HG03175 (cell line): ENCODE measurements at regions not wholly inside any gene's neighbourhood (a gene's known extent, or its start where the extent isn't known, plus 50 kb on each side); places are given as distances from the start of the nearest gene placed in this dataset.
"Not testable (repeated sequence)": the region's sequence is repeated elsewhere in the genome, so short reads cannot be mapped to it uniquely, and the experiment has no call there.

ENCODE experiments used
- ATAC-seq: cut with Tn5 transposase; IDR thresholded peaks from one replicate; pipeline ENCODE4 v1.9.1; 2021; ENCODE audit warnings: mild to moderate bottlenecking, moderate library complexity; ENCODE audit not compliant: unreplicated experiment

DNA sequence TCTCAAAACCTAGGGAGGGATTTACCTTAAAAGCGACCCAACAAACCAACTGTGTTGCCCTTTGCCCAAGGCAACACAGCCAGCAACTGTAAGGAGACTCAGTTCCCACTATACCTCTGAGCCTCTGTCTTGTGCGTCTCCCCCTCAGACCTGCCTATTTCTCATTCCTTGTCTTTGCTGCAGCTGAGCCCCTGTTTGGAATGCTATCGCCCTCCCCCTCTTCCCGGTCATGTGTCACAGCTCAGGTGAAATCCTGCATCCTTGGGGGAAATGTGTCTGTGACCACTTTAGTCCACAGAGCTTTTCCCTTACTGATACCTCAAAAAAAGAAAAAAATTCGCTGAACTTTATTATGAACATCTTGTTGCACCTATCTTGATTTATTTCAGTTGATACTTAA lies 52.0 kb upstream of the LRIG1 start:
- no peak for ATAC-seq

DNA sequence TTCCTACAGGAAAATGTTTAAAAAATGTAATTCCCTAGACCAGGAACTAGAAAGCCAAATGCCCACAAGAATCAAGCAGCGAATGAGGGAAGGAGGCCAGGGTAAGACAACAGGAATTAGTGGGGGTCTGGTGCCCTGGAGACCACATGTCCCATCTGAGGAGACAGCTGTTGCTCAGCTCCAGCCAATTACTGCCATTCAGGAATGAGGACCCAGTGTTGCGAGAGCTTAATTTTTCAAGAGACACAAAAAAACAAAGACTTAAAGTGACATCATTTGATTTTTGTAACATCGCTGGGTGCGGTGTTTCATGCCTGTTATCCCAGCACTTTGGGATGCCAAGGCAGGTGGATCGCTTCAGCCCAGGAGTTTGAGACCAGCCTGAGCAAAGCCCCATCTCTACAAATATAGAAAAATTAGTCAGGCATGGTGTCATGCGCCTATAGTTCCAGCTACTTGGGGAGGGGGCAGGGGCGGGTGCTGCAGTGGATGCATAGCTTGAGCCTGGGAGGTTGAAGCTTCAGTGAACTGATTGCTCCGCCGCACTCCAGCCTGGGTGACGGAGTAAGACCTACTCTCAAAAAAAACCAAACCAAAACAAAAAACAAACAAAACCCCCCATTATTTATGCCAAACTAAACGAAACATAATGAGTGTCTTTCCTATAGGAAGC lies 52.8 kb upstream of the LRIG1 start:
- no peak for ATAC-seq

DNA sequence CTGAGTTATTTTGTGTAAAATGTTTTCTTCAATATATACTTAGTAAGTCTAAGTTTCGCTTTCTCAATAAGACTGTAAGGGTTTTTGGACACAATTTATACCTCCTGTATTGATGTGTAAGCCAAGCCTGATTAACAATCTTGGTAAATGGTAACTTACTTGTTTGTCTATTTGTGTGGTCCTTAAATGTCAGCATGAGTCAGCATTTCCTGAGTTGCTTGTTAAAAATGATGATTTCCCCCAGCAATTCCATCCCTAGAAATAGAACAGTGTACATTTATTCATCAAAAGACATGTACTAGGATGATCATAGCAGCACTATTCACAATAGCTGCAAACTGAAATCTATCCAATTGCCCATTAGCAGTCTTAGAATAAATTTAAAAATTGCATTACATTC lies 53.4 kb upstream of the LRIG1 start:
- no peak for ATAC-seq

DNA sequence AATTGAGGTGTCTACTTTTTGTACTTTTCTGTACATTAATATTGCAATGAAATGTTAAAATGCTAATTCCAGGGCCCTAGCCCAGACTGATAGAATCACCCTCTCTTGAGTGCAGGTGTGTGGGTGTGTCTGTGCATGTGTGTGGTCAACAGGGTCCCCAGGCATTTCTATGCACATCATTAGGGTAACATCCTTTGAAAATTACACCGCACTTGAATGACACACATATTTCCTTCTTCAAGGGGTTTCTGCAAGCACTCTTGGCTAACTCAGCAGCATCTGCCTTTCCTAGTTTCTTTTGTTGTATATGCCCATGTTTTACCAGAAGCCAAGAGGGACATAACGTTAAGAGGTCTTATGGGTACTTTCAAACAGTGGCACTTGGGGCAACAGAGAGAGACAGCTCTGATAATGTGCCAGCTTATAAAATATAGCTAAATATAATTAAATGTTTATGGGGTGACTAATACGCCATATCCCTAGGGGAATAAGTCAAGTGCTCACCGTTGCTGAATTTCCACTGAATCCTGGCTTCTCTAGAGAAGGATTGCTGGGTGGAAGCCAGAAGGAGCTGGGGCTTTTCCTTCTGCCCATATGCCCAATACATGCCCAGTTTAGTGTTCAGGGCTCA lies 54.5 kb upstream of the LRIG1 start:
- no peak for ATAC-seq

DNA sequence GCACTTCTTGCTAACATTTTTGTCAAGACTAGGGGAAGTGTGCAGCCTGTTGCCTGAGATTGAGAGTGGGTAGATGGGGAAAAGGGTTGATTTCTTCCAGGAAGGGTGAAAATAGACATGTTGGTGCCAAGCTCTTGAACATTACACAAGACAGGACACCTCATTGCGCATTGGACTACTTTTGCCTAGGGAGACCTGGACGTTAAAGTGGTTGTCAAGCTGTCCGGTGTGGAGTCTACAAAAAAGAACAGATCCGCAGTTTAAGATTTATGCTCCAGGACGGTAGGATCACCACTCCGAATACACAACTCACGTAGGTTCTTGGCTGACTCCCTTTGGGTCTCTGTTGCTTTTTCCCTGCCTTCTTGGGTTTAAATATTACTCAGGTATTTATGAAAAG lies 56.3 kb upstream of the LRIG1 start:
- no peak for ATAC-seq

DNA sequence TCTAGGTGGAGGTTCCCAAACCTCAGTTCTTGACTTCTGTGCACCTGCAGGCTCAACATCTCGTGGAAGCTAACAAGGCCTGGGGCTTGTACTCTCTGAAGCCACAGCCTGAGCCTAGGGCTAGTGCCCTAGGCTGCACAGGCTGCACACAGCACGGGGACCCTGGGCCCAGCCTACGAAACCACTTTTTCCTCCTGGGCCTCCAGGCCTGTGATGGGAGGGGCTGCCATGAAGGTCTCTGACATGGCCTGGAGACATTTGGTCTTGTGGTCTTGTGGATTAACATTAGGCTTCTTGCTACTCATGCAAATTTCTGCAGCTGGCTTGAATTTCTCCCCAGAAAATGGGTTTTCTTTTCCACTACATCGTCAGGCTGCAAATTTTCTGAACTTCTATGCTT lies 59.1 kb upstream of the LRIG1 start:
- ATAC-seq, result not testable (repeated sequence)

DNA sequence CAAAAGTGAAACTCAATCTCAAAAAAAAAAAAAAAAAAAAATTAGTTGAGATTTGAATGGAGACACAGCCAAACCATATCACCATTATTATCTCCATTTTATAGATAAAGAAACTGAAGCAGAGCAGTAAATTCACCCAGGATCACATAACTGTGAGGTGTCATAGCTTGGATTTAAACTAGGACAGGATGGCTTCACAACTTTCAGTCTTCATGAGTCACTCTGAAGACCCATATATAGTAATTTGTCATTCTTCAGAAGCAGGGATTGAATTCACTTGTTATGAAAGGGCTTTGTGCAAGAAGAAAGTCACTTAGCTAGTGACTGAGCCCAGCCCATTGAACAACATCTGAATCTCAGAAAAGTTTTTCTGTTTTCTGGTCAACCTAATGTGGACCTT lies 60.5 kb upstream of the LRIG1 start:
- no peak for ATAC-seq

DNA sequence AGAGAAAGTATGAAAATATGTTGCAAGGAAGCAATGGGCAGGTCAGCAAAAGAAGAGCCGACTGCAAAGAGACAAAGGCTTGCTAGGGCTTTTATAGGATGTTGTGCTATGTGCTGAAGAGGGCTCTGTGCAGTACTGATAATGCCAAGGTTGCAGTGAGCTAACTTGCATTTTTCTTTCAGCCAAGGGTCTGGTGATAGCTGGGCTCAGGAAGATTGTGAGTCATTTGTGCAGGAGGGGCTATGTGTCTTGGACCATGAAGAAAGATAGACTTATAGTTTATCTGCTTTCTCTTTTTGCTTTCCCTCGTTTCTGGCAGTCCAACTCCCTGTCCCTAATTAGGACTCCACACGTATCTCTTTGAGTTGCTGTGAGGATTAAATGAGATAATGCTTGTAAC lies 64.5 kb upstream of the LRIG1 start:
- no peak for ATAC-seq

DNA sequence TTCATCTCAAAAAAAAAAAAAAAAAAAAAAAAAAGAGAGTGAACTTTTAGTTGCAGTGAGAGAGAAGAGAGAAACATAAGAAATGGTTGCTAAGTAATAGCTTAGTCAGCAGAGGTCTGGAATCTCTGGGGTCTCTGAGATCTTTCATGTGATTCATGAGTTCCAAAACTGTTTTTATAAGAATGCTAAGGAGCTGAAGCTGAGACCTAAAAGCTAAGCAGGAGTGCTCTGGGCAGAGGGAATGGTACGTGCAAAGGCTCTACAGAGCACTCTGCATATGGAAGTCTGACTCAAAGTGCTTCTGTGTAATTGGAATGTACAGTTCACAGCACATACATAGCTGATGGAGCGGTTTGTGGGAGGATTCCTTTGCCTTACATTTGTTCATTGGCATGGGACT lies 66.3 kb upstream of the LRIG1 start:
- no peak for ATAC-seq

DNA sequence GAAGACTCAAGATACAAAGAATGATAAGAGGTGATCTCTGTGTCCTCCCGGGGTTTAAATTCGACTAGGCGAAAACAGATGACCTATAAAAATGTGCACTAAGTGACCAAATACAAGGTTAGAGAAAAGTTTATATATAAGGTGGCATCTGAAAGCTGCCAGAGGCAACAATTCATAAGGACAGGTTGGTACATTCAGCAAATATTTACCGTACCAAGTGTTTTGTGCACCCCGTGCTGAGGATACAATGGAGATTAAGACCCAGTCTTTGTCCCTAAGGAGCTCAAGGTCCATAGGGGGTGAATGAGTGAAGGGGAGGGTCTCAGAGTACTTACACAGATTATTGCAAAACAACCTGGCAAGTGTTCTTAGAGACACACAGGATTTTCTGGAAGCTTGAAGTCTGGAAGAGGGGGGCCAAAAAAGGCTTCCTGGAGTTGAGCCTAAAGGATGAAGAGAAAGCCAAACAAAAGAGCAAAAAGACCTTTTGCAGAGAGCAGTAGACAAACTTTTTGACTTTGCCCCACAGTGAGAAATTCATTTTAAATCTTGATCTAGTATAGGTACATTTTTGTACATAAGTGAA lies 71.4 kb upstream of the LRIG1 start:
- no peak for ATAC-seq

DNA sequence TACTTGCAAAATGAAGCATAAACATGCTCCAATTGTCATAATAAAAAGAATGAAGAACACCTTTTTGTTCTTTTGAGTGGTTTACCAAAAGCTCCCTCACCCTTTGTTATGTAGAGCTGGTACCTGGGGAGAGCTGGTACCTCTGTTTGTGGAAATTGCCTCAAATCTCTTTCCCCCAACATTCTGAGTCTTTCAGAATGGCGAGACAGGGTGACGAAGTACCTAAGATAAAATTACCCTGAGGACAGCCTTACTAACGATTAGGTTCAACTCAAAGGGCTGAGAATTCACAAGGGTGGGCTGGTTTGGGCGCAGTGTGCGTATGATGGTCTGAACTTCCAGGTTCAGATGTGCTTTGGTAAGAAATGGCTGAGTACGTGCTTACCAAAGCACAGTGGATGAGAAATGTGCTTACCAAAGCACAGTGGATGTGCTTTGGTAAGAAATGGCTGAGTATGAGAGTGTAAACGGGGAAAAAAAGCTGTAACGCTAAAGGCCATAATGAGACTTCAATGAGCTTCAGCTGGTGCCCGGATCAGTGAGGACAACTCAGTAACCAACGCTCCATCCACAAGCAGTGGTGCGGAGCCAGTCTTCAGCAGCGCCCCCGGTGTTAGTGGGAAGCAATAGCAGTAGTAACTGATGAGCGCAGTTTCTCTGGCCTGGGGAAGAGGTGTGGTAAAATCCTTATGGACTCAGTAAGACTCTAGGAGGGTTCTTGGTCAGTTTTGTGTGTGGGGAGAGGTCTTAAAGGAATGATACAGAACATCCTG lies 72.3 kb upstream of the LRIG1 start:
- no peak for ATAC-seq

DNA sequence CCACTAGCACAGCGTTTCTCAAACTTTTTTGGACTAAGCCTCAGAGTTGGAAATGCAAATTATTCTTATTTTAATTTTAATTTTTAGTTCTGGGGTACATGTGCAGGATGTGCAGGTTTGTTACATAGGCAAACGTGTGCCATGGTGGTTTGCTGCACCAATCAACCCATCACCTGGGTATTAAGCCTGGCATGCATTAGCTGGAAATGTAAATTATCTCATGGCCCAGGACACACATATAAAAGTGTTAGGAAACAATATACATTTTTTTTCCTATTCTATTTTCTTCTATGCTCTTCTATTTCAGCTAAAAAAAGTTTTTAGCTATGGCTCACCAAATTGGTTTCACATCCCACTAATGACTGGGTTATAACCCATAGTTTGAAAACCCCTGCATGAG lies 73.3 kb upstream of the LRIG1 start:
- ATAC-seq, result no peak

DNA sequence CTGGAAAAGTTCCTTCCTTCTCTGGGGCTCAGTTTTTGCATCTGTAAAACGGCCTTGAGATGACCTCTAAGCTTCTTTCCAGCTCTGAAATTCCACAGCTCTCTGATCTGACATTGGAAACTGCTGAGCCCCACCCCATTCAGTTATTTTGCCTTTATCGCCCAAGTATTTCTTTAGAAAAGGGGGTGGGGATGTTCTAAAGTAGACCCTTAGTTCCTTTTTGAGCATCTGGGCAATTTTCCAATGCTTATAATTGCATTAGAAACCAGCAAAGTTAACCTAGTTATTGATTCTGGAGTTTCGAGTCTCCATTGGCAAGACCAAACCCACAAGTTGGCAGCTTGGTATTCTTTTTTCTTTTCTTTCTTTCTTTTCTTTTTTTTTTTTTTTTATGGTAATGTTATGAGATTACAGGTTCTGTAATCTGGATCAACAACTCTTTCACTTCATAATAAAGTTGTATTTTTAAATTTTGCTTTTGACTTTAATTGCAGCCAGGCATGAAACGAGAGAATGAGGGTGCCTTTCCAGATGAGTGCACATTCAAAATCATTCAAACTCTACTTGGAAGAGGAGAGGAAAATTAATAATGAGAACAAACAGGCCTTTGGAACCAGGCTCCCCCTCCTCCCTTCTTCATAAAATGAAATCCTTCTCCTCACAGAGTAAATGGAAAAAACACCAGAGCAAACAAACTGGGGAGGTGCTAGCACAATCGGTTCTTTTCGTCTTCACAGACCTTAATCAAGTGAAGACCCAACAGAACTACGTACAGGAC lies 76.8 kb upstream of the LRIG1 start:
- no peak for ATAC-seq

DNA sequence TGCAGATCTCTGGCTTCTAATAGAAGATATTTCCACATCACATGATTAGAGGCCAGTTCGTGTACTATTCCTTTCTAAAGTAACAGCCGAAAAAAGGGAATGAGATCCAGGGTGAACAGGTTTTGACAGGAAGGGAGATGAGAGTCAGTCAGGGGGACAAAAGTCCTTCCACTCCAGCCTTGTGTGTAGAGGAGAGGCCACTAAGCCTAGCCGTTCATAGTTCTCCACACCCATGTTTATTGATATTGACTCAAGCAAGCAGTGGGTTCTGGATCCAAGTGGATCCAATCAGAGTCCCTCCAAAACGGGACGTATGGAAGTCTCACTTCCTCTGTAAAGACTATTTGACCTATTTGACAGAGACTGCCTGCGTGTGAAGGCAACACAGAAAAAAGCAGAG lies 80.4 kb upstream of the LRIG1 start:
- no peak for ATAC-seq

DNA sequence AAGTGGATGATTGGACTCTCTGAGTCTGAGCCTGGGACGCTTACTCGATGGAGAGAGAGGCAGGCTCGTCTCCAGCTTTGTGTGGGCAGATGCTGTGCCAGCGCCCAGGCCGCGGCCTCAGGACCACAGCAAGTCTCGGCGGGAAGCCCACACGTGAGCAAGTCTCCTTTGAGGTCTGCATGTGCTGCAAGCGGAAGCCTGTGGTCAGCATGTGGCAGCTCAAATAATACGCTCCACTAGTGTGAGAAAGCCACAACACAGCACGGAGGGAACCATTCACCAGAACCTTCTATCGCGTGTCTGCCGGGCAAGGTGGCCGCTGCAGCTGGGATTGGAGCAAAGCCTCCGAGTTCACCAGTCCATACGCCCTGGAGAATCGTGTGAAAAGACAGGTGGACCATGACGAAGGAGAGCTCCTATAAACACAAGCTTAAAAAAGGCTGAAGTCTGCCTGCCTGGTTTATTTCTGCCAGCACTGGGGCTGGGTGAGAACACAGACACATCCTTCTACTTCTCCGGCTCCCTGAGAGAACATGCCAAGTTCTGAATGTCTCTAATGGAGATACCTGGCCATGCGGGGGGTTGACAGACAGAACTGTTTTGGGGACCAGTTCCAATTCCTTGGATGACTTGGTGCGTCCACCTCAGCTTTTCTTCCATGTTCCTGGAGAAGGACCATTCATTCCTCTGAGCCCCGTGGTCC lies 82.0 kb upstream of the LRIG1 start:
- ATAC-seq, result peak; percentile 96

DNA sequence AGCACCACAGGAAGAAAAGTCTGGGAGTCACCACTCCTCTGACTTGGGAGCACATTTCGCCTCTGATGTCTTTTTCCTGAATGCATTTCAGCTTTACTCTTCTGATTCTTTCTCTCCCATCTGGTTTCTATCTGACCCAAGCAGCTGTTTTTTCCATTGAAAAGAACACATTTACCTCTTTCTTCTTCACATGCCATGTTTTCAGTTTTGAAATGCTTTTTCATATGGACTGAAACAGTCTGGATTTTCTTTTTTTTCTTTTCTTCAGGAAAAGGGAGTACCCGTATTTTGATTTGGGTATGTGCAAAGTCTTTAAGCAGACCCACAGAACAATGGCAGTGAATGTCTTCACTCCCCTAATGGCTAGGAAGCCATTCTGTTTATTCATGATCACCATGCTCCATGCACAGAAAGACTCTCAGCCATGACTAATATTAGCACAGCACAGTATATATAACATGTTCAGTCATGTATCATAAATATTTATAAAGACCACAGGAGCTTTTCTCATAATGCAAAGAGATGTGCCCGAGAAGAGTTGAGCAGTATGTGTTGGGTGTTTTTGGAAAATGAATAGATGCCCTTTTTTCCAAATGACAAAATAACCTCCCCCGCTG lies 82.7 kb upstream of the LRIG1 start:
- no peak for ATAC-seq

DNA sequence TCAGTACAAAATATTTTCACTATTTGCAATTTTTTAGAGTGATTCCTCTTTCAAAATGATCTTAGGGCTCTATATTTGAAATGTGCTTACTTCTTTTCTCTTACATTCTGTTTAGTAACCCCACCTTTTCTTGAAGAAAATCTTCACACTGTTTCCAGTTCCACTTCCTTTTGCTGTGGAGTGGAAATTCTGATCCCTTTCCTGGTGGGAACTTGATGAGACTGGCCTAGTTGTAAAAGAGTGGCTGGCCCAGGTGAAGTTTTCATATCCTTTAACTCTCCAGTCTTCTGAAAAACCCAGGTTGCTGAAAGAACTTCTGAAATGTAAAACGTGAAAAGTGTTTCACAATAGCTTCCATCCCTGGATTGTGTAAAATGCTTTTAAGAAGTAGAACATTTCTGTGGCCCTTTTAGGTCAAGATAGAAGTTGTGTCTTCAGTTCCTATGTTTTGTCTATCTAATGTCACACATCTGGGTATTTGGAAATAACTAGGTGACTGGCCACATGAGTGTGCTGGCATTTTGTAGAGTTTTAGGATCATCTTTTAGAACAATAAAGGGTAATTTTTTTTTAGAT lies 84.8 kb upstream of the LRIG1 start:
- no peak for ATAC-seq

DNA sequence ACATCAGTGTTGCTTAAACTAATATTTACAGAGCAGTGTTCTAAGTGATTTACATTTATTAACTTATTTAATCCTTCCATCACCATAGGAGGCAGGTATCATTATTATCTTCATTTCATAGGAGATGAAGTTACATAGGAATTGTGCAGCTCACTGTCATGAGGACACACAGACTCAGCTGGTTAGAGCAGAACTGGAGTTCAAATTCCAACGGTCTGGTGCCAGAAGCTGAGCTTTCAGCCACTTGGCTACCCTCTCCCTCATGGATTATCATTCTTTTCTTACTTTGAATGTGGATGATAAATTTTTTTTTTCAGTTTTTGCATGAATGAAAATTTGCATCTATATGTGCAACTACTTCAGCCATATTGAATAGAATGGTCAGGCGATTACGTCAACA lies 86.0 kb upstream of the LRIG1 start:
- no peak for ATAC-seq

DNA sequence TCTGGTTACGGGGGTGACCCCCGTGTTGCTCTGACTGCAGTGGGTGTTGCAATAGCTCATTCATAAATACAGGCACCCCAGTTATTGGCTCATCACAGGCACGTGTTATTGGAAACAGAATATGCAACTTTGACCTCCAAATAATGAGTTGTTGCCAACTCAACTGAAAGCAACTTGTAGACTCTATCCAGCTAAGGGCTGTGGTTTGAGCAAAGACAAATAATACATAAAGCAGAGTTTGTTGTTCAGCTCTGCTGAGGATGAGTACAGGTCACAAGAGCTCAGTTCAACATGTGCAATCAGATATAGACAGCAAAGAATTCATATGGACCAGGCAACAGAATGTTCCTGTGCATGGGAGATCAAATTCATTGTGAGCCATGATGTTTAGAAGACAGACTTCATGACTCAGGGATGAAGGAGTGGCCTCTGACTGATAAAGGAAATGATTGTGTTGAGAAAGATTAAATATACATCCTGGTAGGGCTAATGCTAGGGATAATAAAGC lies 87.6 kb upstream of the LRIG1 start:
- no peak for ATAC-seq
